Superior temporal gyrus (tissue), 1 donor: ENCODE measurements at regions not wholly inside any gene's neighbourhood (a gene's known extent, or its start where the extent isn't known, plus 50 kb on each side); places are given as distances from the start of the nearest gene placed in this dataset.

Experiments
- DNase-seq: peaks from one replicate; pipeline ENCODE4 v3.0.0-alpha.2; 2016; ENCODE audit errors: extremely low spot score

DNA sequence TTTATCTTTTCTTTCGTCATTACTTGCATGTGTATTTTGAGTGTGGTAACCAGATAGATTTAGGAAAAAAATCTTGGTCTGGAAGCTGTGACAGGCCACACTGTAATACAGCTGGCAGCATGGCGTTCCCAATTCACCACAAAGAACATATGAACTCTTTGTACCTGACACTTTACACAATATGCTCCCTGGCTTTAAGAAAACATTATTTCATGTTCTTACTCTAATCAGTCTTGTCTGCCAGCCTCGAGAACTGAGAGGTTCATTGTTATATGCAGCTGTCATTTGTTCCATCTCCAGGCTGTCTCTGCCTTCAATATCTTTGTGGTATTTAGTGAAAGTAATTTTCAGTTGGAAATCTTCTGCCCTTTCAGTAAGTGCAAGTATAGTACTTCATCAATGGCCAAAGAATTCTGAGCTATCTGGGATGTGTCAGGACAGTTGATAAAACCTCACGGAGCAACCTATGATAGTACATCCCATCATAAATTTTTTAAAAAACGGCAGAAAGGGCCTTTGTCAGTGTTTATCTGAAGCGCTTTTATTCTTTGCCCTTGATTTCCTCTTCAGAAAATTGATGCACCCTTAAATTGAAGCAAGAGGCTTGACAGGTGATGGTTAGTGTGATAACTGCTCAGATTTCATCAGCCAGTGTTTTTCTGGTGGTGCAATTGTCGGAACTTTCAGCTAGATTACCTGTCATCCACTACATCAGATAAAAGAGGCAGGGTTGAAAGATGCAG, 146.3 kb upstream of the SP8 start:
- DNase-seq = no peak

DNA sequence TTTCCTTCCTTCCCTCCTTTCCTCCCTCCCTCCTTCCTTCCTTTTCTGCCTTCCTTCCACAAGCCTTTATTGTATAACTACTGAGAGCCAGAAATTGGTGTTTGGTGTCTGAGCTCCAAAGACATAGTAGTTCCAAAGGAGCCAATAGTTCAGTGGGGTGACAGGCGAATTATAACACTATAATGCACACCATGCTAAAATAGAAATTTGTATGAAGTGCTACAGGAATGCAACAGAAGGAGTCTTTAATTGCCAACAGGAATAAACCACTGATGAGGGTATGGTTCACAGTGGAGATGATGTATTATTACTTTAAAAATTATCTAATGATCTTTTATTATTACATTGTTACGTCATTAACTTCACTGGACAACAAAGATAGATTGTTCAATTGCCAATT, 158.8 kb upstream of the SP8 start:
- DNase-seq = no peak

DNA sequence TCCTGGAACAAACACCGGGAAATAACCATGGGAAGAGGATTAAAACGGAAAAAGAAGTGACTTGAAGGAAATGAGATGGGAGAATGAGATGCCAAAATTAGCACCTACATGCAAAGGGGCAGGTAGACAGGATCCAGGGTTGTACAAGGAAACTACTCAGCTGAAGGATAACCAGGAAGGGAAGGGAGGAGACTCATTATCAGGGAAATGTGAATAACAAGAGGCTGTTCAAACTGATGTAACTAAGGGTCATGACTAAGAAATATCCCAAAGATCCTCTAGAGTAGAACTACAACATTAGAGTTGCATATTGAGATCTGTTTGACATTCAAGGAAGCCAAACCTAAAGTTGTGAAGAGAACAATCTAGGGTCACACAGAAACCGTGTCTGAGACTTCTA, 166.2 kb upstream of the SP8 start:
- DNase-seq = no peak

DNA sequence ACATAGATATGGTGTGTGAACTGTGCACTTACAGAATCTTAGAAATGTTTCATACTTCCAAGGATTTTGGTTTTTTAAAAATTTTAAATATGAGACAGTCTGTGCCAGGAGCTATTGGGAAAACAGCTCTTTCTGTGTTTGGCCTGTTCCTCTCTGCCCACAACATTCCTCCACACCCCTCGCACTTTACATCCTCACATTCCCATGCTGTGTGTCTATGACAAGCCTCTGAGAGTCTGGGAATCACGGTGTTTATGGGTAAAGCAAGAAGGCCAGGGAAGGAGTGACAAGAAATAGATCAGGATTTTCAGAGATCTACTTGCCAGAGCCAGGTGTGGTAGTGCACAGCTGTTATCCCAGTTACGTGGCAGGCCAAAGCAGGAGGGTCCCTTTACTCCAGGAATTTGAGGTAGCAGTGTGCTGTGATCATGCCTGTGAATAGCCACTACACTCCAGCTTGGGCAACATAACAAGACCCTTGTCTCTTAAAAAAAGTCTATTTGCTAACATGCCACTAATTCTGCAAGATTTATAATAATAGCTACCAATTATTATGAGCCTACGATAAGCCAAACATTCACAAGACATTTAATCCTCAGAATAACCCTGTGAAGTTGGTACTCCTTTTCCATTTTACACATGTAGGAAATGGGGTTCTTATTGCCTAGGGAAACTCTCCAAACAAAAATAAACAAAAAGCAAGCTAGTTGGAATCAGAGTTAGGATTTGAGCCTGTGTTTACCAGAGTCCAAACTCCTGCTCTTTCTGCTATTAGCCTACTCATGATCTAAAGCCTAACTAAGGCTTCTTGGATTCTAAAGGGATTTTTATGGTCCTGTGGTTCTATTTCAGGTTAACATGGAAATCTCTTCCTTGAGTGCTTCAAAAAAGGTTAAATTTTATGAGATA, 168.3 kb upstream of the SP8 start:
- no peak for DNase-seq

DNA sequence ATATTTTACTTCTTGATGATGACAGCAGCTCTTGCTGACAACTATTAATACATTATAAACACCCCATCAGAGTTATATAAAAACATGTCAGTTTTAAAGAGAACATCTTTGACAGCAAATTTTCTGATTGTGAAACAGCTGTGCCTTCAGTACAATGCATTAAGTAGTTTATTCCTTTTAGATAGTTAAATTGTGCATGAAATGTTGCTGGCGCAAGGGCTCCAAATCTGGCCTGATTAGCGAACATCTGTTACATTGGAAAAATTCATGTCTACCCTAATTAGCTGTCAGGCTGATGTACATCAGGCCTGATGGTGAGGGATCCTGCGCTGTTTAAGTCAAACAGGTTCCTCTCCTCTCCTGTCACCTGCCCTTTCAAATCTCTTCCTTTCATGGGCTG, 171.9 kb upstream of the SP8 start:
- no peak for DNase-seq

DNA sequence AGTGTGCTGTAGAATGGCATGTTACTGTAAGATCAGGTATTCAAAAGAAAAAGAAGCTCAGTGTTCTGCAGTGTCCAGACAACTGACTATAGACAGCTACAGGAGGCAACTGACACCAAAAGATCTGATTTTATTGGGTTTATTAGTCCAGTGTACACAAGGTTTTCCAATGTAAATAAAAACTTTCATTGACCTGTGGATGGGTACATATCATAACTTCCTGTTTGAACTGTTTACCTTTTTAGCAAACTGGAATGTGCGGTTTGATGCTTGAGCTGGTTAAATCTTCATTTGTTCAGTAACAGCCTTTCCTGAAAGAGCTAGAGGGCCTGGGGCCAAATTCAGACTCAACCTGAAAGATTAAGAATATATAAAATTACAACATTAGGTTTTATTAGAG, 172.6 kb upstream of the SP8 start:
- no peak for DNase-seq

DNA sequence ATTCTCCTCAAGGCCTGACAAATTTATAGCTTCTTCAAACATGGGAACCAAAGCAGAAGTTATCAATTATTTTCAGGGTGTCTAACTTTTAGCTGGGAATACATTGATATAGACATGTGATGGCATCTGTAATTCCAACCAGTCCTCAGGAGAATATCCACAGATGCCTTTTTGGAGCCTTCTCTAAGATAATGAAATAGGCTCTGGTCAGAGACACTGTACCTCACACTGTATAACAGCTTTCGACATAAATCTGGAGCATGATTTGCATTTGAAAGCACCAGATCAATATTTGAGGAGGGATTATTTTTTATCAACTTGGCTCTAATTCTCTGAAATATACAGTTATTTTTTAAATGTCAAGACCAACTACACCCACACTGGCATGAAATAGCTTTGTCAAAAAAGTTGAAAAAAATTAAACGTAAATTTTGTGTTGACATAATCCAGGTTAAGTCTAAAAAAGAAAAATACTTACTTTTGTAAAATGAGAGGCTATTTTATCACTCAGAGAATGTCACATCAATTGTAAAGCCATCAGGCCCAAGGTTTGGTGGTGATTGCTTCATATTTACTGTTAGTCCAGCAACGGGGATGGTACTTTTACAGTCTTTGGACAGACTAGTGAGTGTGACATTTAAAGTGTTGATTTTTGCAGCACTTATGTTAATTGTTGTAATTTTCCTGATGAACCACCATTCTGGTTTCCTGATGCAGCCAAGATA, 177.0 kb upstream of the SP8 start:
- no peak for DNase-seq

DNA sequence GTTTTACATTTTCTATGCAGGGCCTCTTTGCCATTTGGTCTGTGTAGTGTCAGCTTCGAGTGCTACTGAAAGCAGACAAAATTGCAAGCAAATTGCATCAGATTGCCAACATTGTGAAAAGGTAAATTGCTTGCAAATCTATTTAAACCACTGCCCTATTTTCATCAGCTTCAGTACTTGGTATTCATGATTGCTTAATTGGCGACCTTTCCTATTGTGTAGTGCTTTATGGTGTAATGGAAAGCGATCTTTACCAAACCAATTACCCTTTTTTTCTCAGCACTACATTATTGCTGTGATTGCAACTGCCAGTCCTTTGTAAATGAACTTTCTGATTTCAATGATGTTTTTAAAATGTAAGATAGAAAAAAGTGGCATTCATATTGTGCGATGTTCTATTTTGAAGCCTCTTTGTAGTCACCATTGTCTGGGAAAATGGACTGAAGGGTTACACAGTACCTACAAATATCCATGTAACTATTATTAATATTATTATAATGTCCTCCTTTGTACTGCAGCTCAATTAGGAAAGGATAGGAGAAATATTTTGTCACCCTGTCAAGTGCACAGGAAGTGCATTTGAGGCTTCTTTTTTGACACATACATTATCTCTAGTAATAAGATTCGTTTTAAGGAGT, 177.7 kb upstream of the SP8 start:
- no peak for DNase-seq

DNA sequence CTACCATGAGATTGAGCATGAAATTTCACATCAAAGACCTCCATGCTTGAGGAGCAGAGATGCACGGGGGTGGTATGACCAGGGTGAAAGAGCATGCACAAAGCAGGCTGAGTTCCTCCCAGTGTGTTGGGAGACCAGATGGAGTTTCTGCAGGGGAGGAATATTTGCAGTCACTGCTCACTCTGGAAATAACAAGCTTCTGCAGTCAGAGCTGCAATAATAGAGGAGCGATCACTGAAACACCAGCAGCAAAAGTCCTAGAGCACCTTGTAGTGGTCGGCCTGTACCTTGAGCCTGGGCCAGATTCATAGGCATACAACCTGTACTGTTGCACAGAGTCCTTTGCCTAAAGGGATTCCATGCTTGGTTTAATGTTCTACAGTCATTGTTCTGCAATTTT, 184.5 kb upstream of the SP8 start:
- DNase-seq = no peak

DNA sequence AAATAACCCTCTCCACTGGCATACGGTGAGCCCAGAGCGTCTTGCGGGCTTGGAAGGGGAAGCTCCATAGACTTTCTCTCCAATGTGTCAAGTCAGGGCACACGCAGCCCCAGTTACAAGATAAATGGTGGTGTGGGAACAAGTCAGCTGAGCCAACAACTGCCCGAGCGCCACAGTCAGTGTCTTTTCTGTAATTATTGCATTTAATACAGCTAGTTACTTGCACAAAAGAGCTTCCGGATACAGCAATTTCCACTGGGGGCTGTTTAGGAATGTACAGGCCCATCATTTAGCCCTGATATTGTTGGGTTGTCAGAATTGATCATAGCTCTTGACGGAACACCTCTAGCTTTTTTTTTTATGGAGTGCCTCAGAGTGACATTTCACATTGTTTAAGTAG, 193.5 kb upstream of the SP8 start:
- DNase-seq = no peak

DNA sequence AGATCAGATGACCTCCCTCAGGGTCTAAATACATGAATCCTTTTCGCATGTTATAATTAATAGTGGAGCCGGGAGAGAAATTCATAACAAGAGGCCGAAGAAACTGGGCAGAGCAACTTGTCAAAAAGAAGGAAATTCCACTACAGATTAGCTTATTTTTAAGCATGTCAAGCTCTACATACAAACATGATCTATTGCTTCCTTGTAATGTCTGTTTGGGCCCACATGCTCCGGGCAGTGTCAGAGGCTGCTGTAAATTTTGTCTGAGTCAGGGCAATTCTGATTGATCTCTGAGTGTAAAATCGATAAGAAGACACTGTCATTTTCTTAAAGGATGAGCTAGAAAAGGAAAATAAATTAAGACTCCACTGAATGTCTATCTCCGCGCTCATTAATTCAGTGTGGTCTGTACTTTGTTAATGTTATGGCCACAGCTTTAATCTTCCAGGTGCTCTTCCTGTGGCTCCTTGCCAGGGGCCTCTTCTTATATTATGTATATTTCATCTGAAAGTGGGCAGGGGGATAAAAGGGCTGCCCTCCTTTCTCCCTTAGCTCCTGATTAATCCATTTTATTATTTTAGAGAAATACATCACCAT, 194.1 kb upstream of the SP8 start:
- DNase-seq = no peak

DNA sequence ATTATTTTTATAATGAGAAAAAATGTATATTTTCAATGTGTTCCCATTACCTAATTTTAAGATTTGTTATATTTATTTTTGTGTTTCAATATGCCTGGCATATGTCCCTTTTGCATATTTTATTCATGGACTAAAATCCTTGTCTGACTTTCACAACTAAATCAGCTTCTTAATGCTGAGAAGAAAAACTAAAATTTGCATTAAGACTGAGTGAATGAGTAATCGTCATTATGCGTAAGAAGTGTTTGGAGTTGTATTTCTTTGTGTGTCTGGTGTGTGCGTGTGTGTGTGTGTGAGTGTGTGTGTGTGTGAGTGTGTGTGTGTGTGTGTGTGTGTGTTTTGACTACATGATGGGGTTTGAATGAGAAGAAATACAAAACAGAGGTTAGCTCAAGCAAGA, 201.7 kb upstream of the SP8 start:
- no peak for DNase-seq

DNA sequence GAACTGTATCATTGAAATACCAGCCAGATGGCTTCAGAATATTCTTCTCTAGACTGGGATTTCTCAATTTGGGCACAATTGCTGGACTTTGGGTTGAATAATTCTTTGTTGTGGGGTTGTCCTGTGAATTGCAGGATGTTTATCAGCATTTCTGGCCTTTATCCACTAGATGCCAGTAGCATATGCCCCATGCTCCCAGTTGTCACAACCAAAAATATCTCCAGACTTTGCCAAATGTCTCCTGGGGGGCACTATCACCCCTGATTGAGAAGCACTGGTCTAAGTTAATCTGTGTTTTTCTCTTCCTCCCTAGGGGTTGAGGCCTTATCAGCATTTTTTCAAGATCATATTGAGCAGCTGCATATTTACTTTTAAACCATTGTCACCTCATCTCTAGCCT, 204.9 kb upstream of the SP8 start:
- DNase-seq = no peak

DNA sequence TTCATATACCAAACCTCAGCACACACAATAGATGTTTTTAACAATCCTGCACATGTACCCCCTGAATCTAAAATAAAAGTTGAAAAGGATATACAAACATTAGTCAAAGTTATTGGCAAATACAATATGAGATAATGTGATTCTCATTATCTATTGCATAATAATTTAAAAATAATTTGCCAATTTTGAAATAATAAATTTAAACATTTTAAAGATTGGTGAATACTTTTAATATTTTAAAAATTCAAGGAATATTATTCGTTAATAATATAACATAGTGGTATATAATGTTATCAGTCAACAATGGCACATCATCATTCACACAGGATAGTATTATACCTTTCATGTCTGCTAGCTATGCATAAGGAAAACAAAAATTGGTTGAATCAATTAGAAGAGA, 207.0 kb upstream of the SP8 start:
- DNase-seq = no peak

DNA sequence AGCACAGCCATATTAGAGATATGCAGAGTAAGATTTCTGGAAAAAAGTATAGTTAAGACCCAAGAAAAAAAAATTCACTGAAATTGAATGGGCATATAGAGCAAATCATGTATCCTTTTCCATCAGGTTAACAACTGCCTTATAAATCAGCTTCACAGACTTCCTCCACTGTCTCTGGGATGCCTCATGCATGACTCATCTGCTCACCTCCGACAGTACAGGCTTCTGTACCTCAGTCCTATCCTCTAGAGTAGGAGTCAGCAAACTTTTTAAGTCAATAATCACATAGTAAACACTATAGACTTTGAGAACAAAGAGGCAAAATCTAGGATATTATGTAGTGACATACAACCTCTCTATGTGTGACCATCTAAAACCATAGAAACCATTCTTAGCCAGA, 211.6 kb upstream of the SP8 start:
- DNase-seq = no peak

DNA sequence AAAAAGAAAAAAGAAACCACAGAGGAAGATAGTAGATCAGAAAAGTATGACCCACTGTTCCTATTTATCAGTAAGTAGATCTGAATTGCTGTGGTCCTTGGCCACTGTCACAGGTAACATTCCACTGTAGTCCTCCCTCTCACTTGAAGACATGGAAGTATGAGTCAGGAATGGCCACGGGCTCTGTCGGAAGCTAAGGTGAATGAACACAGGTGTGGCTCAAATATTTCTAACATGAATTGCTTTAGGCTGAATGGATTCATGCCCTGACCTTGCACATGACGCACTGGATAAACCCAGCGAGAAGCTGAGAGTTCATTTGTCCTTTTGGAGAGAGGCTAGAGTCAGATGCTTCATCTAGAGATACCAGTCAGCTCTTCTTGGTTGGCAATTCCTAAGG, 224.5 kb upstream of the SP8 start:
- DNase-seq = no peak

DNA sequence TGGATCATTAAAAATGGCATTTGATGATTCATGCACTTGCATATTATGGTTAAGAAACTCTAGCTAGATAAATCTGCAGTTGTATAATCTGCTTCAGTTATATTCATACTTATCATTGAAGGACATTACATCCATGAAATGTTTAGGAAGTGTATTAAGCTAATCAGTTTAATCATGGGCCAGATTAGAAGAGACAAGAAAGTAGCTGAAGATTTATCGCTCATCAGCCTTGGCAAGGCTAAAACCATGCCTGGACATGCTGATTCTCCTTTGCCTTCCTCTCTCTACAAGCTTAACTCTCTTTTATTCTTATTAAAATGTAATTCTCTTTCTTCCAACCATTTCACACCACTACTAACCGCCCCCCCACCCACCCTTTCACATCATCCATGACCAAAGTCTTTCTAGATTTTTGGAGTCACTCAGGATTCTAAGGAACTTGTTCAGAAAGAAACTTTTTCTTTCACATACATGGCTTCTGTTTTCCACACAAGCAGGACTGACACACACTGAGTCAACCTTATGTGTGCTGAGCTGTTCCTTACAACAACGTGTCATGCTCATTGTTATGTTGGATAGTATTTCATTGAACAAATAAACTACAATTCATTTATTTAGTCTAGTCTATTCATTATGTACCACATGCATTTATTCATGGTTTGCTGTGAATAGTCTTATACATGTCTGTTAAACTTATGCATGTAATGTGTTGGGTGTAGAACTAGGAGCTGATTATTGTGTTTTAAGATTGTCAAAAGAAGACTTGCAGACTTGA, 227.3 kb upstream of the SP8 start:
- DNase-seq = no peak

DNA sequence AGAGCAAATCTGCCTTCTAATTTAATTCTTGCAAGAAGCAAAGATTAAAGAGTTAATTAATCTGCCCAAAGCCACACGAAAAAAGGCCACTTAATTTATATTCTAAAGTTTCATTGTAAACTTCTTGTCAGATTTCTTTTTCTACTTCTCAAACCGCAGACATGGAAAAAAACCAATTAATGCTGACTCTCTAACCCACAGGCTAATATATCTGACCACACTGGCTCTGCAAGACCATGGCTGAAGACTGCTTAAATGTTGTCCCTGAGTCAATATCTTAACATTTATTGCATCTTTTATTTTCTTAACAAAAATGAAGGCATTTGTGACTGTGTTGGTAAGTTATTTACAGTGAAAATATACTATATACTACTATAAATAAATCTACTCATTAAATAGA, 234.0 kb upstream of the SP8 start:
- DNase-seq = no peak

DNA sequence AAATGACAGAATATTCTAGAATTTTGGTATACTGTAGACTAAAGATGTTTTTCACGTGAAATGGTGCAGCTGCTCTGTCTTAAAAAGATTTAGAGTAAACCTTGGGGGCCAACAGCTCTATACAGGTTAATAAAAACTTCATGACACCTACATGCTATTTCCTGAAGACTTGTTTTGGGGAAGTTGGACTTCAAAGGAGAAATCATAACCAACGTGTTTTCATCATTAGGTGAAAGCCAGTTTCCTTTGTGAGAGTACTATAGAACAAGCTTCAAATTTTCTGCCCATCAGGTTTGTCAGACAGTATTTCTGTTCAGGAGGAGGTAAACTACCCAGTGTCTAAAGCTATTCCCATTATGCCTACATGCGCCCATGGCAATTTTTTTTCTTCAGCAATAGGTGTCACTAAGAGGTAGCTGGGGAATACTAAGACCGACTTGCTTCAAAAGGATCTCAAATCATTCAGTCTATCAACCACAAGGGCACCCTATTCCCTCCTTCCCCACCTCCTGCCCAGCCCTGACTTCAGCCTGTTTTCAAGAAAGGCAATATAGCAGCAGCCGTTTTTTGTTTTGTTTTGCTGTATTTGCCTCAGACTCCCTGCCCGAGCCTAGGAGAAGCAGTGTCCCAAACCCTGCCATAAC, 237.3 kb upstream of the SP8 start:
- DNase-seq = no peak

DNA sequence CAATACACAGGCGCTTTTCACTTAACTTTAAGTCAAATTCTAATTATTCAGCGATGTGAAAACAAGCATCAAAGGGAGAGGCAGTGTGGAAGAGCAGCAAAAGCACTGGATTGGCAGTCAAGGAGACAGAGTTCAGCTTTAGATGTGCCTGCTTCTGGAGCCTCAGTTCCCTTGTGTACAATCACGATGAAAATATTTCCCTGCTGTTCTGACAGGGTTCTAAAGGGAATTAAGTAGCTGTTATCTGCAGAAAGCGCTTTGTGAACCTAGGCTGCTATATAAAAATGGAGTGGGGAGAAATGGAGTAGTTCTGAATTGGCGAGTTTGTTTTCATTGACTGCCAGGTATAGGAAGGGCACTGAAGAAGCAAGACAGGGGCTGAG, 237.8 kb upstream of the SP8 start:
- DNase-seq = no peak

DNA sequence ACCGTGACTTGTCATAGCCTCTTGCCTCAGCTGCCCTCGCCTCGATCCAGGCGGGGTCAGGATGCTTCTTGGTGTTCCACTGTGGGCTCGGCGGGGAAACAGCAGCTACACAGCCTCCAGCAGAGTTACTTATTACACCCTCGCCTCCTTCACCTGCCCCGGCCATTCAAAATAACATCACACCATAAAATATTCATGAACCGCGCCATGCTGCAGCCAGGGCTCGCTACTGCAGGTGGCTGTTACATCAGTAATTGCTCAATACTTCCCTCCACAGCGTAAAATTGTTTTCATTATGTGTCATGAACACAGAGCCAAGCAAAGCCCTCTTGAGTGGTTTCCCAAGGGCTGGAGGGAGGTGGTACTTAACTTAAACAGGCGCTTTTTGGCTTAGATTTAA, 241.5 kb upstream of the SP8 start:
- no peak for DNase-seq
